AG04449 (cell line): ENCODE measurements at regions not wholly inside any gene's neighbourhood (a gene's known extent, or its start where the extent isn't known, plus 50 kb on each side); places are given as distances from the start of the nearest gene placed in this dataset.

Experiments used
- CTCF ChIA-PET: fragments of 350-600 bp; formaldehyde crosslinking; extraction: SDS; loops from one replicate; lab custom pipeline; 2021; ENCODE audit warnings: antibody characterized with exemption; lab: Yijun Ruan, JAX
- POLR2A ChIA-PET: fragments of 400-600, 350-600 bp; formaldehyde crosslinking; extraction: SDS; loops from one replicate; lab custom pipeline; 2020; ENCODE audit warnings: antibody characterized with exemption, inconsistent platforms; lab: Yijun Ruan, JAX
- DNase-seq: peaks from one replicate; pipeline ENCODE4 v3.0.0-alpha.2; 2010; ENCODE audit warnings: low read depth, low spot score
- H3K4me3 ChIP-seq: 2 replicates; pipeline ENCODE4 v1.5.1; 2011; ENCODE audit warnings: low read depth, mild to moderate bottlenecking, control low read depth, low read length
- CTCF ChIP-seq: IDR thresholded peaks from one replicate; pipeline ENCODE4 v1.5.1; 2011; ENCODE audit warnings: mild to moderate bottlenecking, moderate library complexity, low read length, control low read depth, inconsistent platforms; ENCODE audit not compliant: insufficient read depth; ENCODE audit errors: missing control alignments

GRCh38 chr2:228690681-228691080, 509.2 kb upstream of the SPHKAP start:
- H3K4me3 ChIP-seq: no peak overlapping the region
- ChIA-PET POLR2A (no interaction called here), CTCF (no interaction called here)
- no peak for DNase-seq
- TF ChIP-seq CTCF: no peak

- CTCF ChIA-PET: no interaction called here
- no peak for TF ChIP-seq CTCF
- POLR2A ChIA-PET: no interaction called here
- DNase-seq: no peak
- no peak overlapping the region for H3K4me3 ChIP-seq
Observed at GRCh38 chr2:228689053-228689452, 507.6 kb upstream of the SPHKAP start.

GRCh38 chr2:228688007-228688645, 506.6 kb upstream of the SPHKAP start:
- CTCF ChIA-PET: no interaction called here
- POLR2A ChIA-PET: no interaction called here
- no peak overlapping the region for H3K4me3 ChIP-seq
- DNase-seq: no peak
- TF ChIP-seq CTCF: no peak

- no peak for TF ChIP-seq CTCF
- no peak for DNase-seq
- ChIA-PET POLR2A (no interaction called here), CTCF (interaction anchor here (1.8 to 2.8 kb wide), 2 partner anchors 591 to 791 kb away, joined by 4 to 15 read pairs; no protein-coding TSS in a partner anchor)
- H3K4me3 ChIP-seq: no peak overlapping the region
Observed at GRCh38 chr2:228681979-228682378, 500.5 kb upstream of the SPHKAP start.

- CTCF ChIA-PET: interaction anchor here (1.8 to 2.8 kb wide), 2 partner anchors 592 to 791 kb away, joined by 4 to 15 read pairs; no protein-coding TSS in a partner anchor
- no peak for DNase-seq
Observed at GRCh38 chr2:228681426-228681825, 499.9 kb upstream of the SPHKAP start.

GRCh38 chr2:228678110-228678509, 496.6 kb upstream of the SPHKAP start:
- CTCF ChIA-PET: no interaction called here
- TF ChIP-seq CTCF: no peak
- no peak overlapping the region for H3K4me3 ChIP-seq
- POLR2A ChIA-PET: no interaction called here
- DNase-seq: no peak

More at GRCh38 chr2:228681426-228681825, 499.9 kb upstream of the SPHKAP start:
- no peak overlapping the region for H3K4me3 ChIP-seq
- POLR2A ChIA-PET: no interaction called here
- peak; percentile 32 for TF ChIP-seq CTCF
